Femur (tissue), 1 donor: ENCODE measurements at regions not wholly inside any gene's neighbourhood (a gene's known extent, or its start where the extent isn't known, plus 50 kb on each side); places are given as distances from the start of the nearest gene placed in this dataset.

Experiments used
- DNase-seq: peaks from one replicate; pipeline ENCODE4 v3.0.0-alpha.2; 2017

GRCh38 chr11:134522782-134523570 lies 110.9 kb upstream of the B3GAT1 start:
- no peak for DNase-seq

GRCh38 chr11:134521452-134522289 lies 109.6 kb upstream of the B3GAT1 start:
- DNase-seq = no peak

GRCh38 chr11:134521001-134521400 lies 109.0 kb upstream of the B3GAT1 start:
- no peak for DNase-seq

GRCh38 chr11:134519788-134520187 lies 107.7 kb upstream of the B3GAT1 start:
- DNase-seq = peak; percentile 68

GRCh38 chr11:134519390-134519750 lies 107.3 kb upstream of the B3GAT1 start:
- no peak for DNase-seq

GRCh38 chr11:134518616-134519389 lies 106.8 kb upstream of the B3GAT1 start:
- no peak for DNase-seq

- no peak for DNase-seq
Observed at GRCh38 chr11:134517621-134518293, 105.7 kb upstream of the B3GAT1 start.

- DNase-seq = no peak
Observed at GRCh38 chr11:134517115-134517514, 105.1 kb upstream of the B3GAT1 start.

GRCh38 chr11:134516529-134516928 lies 104.5 kb upstream of the B3GAT1 start:
- DNase-seq = no peak

- peak; percentile 11 for DNase-seq
Observed at GRCh38 chr11:134515081-134515960, 103.3 kb upstream of the B3GAT1 start.

GRCh38 chr11:134514354-134514951 lies 102.4 kb upstream of the B3GAT1 start:
- peak; percentile 6 for DNase-seq

GRCh38 chr11:134513585-134514120 lies 101.6 kb upstream of the B3GAT1 start:
- DNase-seq = peak; percentile 4

GRCh38 chr11:134512571-134513538 lies 100.8 kb upstream of the B3GAT1 start:
- DNase-seq = peak; percentile 0

GRCh38 chr11:134512061-134512460 lies 100.0 kb upstream of the B3GAT1 start:
- peak; percentile 3 for DNase-seq

- peak; percentile 3 for DNase-seq
Observed at GRCh38 chr11:134511255-134511654, 99.2 kb upstream of the B3GAT1 start.

- DNase-seq = peak; percentile 16
Observed at GRCh38 chr11:134510233-134511040, 98.4 kb upstream of the B3GAT1 start.

GRCh38 chr11:134509381-134510232 lies 97.6 kb upstream of the B3GAT1 start:
- DNase-seq = peak; percentile 10
